Esophagus muscularis mucosa (tissue), 4 donors: ENCODE measurements at regions not wholly inside any gene's neighbourhood (a gene's known extent, or its start where the extent isn't known, plus 50 kb on each side); places are given as distances from the start of the nearest gene placed in this dataset.

ENCODE experiments used
- DNase-seq: peaks from one replicate; pipeline ENCODE4 v3.0.0-alpha.2; 2017; ENCODE audit errors: extremely low spot score
- H3K27ac ChIP-seq, 4 donors: fragments of 200-600 bp; sonication (generic); replicated peaks in 1 of 4; 1 replicate in 3 of 4; 2 replicates in 1 of 4; pipeline ENCODE4 v1.5.1; 2016 to 2019; ENCODE audit warnings: mild to moderate bottlenecking in 1 of 4
- H3K27me3 ChIP-seq, 4 donors: fragments of 200-600 bp; sonication (generic); one replicate each; pipeline versions ENCODE4 v1.5.1 to v1.6.0; 2016 to 2019
- H3K36me3 ChIP-seq, 4 donors: fragments of 200-600 bp; sonication (generic); one replicate each; pipeline ENCODE4 v1.5.1; 2016 to 2019
- H3K4me1 ChIP-seq, 4 donors: fragments of 200-600 bp; sonication (generic); one replicate each; pipeline ENCODE4 v1.5.1; 2016 to 2019
- H3K4me3 ChIP-seq, 4 donors: fragments of 200-600 bp; sonication (generic); 1 replicate in 2 of 4; 2 replicates in 2 of 4; pipeline ENCODE4 v1.5.1; 2016 to 2019; ENCODE audit warnings: mild to moderate bottlenecking in 4 of 4, moderate library complexity in 1 of 4
- H3K9me3 ChIP-seq, 4 donors: fragments of 200-600 bp; sonication (generic); 1 replicate in 3 of 4; 2 replicates in 1 of 4; pipeline ENCODE4 v1.5.1; 2016 to 2019
- EP300 ChIP-seq: sonication (generic); formaldehyde crosslinking; IDR thresholded peaks from one replicate; pipeline ENCODE4 v1.6.1; 2017; ENCODE audit warnings: antibody characterized with exemption
- POLR2A ChIP-seq: fragments of 450-650 bp; IDR thresholded peaks from one replicate; pipeline ENCODE4 v1.6.1; 2017; ENCODE audit warnings: antibody characterized with exemption, moderate library complexity, mild to moderate bottlenecking, low read depth
- POLR2AphosphoS5 ChIP-seq, 2 donors: sonication (generic); formaldehyde crosslinking; IDR thresholded peaks; one replicate each; pipeline ENCODE4 v1.6.1; 2017; ENCODE audit warnings: antibody characterized with exemption in 2 of 2
- WGBS: methylation state at CpG from one replicate; pipeline ENCODE4 v1.1.5; 2018; 5-methylcytosine and 5-hydroxymethylcytosine counted together
- intact Hi-C: fragments of 100-400 bp; cut with DNase I; formaldehyde crosslinking; loops from one replicate; pipeline ENCODE4 v1.15.1; 2023
- TF ChIP-seq, protein P1 (sequence below), 3 experiments: fragments of 200-600 bp in 2 of 3; fragments of 450-650 bp in 1 of 3; sonication (generic) in 2 of 3; IDR thresholded peaks; one replicate each; pipeline ENCODE4 v1.5.1; 2017 to 2019; ENCODE audit warnings: antibody characterized with exemption in 3 of 3, mild to moderate bottlenecking in 2 of 3, moderate library complexity in 1 of 3

DNA sequence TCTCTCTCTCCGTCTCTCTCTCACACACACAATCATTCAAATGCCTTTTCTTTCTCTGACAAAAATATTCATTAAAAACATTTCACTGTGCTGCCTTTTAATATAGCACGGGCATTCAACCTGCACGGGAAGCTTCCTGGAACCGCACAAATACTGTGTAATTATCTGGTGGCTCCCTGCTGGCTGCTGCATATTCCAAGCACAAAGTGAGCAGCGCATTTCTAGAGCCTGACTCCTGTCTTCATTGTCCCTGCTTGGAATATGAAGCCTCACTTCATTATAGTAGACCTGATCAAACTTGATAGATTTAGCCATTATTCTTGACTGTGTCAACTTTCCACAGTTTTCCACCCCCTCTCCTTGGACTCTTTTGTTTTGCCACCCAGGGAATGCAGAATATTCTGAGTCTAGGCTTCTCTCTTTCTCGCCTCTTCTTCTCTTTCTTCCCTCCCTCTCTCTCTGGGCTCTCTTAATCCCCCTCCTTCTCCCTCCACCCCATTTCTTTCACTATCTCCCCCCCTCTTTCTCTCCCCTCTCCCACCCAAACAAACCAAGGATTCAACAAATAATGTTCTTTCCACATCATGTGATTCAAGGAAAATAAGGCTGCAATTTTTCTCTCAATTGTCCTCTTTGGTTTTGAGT lies 672.1 kb upstream of the FANCL start:
- H3K27ac ChIP-seq, result no peak overlapping the region
- no peaks in the 10 kb centered on the region for H3K36me3 ChIP-seq
- TF ChIP-seq, protein P1, sequence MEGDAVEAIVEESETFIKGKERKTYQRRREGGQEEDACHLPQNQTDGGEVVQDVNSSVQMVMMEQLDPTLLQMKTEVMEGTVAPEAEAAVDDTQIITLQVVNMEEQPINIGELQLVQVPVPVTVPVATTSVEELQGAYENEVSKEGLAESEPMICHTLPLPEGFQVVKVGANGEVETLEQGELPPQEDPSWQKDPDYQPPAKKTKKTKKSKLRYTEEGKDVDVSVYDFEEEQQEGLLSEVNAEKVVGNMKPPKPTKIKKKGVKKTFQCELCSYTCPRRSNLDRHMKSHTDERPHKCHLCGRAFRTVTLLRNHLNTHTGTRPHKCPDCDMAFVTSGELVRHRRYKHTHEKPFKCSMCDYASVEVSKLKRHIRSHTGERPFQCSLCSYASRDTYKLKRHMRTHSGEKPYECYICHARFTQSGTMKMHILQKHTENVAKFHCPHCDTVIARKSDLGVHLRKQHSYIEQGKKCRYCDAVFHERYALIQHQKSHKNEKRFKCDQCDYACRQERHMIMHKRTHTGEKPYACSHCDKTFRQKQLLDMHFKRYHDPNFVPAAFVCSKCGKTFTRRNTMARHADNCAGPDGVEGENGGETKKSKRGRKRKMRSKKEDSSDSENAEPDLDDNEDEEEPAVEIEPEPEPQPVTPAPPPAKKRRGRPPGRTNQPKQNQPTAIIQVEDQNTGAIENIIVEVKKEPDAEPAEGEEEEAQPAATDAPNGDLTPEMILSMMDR (IDR thresholded peaks at IDR 0.05), result no peak
- TF ChIP-seq POLR2A (no peak), POLR2AphosphoS5 (IDR thresholded peaks at IDR 0.05) (no peak), EP300 (no peak)
- no peak overlapping the region for H3K4me3 ChIP-seq
- H3K4me1 ChIP-seq, result no peaks in the 10 kb centered on the region
- H3K9me3 ChIP-seq, result no peaks in the 10 kb centered on the region
- intact Hi-C loops, result no loop called here
- H3K27me3 ChIP-seq, result no peaks in the 10 kb centered on the region
- no peak for DNase-seq
- 58% methylated on average over 6 of the region's 6 CpGs for WGBS

DNA sequence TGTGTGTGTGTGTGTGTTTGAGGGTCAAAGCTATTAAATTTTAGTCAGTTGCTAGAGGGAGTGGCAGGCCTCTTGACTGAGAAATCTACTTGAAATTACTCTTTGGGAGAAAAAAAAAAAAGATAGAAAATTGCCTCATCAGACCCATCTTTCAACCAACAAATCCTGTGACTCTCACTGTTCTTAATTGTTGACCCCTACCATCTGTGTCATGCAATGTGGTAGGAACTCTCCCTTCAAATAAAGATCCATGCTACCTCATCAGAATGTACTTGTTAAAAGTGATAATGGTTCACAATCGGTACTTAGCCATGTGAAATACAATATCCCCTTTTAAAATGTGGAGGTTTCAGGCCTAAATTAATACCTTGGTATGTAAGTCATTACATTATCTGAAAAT lies 670.8 kb upstream of the FANCL start:
- Histone ChIP-seq H3K4me1 (no peaks in the 10 kb centered on the region), H3K4me3 (no peak overlapping the region), H3K27ac (no peak overlapping the region), H3K36me3 (no peaks in the 10 kb centered on the region), H3K27me3 (no peaks in the 10 kb centered on the region), H3K9me3 (no peaks in the 10 kb centered on the region)
- WGBS, result 86% methylated on average over 1 of the region's 1 CpG
- no peak for DNase-seq
- TF ChIP-seq POLR2AphosphoS5 (IDR thresholded peaks at IDR 0.05), result no peak
- TF ChIP-seq POLR2A, result no peak
- no peak for TF ChIP-seq EP300
- TF ChIP-seq, protein P1 (IDR thresholded peaks at IDR 0.05), result no peak
- intact Hi-C loops, result no loop called here

DNA sequence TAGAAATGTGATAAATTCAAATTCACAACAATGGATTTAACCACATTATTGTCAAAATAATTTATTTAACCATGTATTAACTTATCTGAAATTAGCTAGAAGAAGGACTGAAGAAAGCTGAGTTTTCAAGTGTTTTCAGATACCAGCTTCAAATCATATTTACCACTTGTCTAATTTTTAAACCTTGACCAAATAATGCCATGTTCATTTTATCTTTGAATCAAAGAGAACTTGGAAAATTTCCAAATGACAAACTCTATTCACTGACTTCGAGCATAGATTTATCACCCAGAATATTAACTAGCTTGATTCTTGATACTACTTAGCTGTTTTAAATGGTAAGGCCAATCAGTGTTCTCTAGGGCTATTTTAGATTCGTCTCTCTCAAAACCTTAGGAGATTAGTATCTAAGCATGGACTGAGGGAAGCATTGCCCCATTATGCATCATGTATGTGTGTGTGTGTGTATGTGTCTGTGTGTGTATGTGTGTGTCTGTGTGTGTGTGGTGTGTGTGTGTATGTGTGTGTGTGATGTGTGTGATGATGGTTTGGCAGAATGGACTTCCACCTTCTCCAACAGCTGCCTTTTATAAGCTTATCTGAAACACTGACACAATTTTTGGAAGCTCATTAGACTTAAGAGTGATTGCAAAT lies 667.5 kb upstream of the FANCL start:
- Histone ChIP-seq H3K36me3 (no peaks in the 10 kb centered on the region), H3K4me3 (no peak overlapping the region), H3K9me3 (no peaks in the 10 kb centered on the region), H3K27me3 (no peaks in the 10 kb centered on the region), H3K4me1 (no peaks in the 10 kb centered on the region), H3K27ac (no peak overlapping the region)
- no peak for TF ChIP-seq POLR2AphosphoS5 (IDR thresholded peaks at IDR 0.05)
- TF ChIP-seq, protein P1 (IDR thresholded peaks at IDR 0.05), result no peak
- no peak for TF ChIP-seq POLR2A
- TF ChIP-seq EP300, result no peak
- intact Hi-C loops, result no loop called here
- no peak for DNase-seq
- 66% methylated on average over 2 of the region's 2 CpGs for WGBS

DNA sequence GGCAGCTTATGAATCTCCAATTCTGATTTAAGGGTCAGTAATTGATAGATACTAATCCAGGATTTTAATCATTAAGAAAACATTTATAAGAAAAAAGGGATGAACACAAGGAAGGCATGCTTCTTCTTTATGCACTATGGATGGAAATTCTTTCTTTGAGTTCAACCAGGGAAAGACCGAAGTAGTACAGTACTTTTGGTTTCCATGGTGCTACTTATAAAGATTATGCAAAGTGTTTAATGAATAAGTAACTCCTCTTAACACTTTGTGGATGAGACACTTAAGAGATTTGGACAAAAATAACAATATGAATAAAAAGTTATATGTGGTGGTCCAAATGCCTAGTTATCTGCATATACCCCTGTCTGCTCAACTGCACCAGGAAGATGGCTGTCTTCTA lies 666.5 kb upstream of the FANCL start:
- no peaks in the 10 kb centered on the region for H3K9me3 ChIP-seq
- intact Hi-C loops, result no loop called here
- DNase-seq, result no peak
- no peaks in the 10 kb centered on the region for H3K4me1 ChIP-seq
- no peaks in the 10 kb centered on the region for H3K36me3 ChIP-seq
- no peak overlapping the region for H3K4me3 ChIP-seq
- no peaks in the 10 kb centered on the region for H3K27me3 ChIP-seq
- TF ChIP-seq POLR2AphosphoS5 (IDR thresholded peaks at IDR 0.05) (no peak), EP300 (no peak), POLR2A (no peak)
- TF ChIP-seq, protein P1 (IDR thresholded peaks at IDR 0.05), result no peak
- 100% methylated on average over 1 of the region's 1 CpG for WGBS
- H3K27ac ChIP-seq, result no peak overlapping the region
